Kidney glomerular epithelial cell (primary cell): ENCODE measurements at regions not wholly inside any gene's neighbourhood (a gene's known extent, or its start where the extent isn't known, plus 50 kb on each side); places are given as distances from the start of the nearest gene placed in this dataset.
A peak's percentile ranks its signal among the peaks of the same experiment; 100 is the strongest.

Experiments used
- DNase-seq: peaks from one replicate; lab custom pipeline; 2025; lab: John Stamatoyannopoulos, UW

- DNase-seq, result no peak
Measured at GRCh38 chr12:97335115-97335514, 127.5 kb upstream of the RMST start.

GRCh38 chr12:97336900-97337751 lies 125.5 kb upstream of the RMST start:
- no peak for DNase-seq

GRCh38 chr12:97342130-97342529 lies 120.5 kb upstream of the RMST start:
- no peak for DNase-seq

DNA sequence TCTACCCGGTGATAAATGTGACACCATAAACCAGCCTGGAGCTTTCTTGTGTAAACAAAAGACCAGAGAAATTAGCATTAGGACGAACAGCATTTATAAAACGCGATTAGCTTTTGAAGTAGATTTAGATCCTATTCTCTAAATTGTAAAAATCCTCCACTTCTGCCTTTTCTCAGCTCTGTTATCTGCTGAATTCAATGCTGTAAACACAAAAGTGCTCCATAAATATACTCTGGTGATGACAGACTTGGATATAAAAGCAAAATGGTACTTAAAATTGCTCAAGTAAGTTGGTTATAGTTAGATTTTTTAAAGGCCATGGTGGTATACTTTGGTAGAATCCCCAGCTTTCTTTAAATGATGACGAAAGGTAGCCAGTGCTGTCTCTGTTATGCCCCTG lies 114.6 kb upstream of the RMST start:
- no peak for DNase-seq

DNA sequence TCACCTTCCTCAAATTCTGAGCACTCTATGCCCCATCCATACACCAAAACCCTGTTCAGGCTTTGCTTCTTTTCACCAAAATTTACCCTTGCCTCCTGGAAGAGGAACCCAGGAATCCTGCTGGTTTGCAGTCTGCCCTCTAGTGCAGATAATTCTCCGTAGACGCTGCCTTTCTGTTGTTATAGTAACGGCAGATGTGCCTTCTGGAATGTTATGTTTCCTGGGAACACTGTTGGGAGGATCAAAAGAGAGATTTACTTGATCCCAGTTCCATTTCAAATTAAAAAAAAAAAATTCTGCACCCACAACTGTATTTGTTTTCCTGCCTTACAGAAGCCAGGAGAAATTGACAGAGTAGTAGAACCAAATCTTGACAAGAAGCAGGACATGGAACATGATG lies 104.2 kb upstream of the RMST start:
- no peak for DNase-seq

DNA sequence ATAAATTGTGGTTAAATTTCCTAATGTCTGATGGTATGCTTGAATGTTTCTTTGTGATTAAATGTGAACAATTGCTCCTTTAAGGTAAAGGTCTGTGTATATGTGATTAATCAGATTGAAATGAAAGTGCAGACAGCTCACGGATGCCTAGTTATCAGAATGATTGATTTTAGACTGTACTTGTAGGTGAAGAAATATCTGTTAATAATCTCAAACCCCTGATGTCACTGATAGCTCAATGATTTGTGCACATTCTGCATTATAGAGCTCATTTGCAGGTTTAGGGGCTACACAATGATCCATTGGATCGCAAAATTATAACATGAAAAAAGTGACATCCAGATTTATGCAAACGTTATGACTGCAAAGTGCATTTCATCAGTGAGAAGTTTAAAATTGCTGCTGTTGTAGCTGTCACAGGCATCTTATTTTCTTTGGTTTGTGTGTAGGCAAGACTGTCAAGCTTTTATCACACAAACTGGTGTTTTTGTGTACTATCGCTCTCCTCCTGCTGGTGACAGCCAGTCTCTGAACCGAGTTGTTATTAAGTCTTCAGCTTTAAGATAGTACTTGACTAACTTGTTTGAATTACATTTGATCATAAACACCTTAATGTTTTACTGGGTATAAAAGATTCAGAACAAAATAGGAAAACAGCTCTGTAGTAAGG lies 103.4 kb upstream of the RMST start:
- no peak for DNase-seq

DNA sequence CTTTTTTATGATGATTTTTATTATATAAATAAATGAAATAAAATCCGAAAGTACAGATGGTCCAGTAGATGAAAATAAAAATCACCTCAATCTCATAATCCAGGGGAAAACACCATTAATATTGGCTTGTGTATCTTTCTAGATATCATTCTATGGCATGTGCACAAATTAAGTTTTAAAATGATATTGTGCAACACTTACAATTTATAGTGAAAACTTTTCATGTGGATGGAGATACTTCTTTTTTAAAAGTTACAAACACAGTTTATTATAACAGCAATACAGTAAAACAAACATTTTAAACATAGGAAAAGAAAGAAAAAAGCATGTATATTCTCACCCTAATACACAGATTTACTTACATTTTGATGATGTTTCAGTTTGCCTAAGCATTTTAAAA lies 98.9 kb upstream of the RMST start:
- no peak for DNase-seq

DNA sequence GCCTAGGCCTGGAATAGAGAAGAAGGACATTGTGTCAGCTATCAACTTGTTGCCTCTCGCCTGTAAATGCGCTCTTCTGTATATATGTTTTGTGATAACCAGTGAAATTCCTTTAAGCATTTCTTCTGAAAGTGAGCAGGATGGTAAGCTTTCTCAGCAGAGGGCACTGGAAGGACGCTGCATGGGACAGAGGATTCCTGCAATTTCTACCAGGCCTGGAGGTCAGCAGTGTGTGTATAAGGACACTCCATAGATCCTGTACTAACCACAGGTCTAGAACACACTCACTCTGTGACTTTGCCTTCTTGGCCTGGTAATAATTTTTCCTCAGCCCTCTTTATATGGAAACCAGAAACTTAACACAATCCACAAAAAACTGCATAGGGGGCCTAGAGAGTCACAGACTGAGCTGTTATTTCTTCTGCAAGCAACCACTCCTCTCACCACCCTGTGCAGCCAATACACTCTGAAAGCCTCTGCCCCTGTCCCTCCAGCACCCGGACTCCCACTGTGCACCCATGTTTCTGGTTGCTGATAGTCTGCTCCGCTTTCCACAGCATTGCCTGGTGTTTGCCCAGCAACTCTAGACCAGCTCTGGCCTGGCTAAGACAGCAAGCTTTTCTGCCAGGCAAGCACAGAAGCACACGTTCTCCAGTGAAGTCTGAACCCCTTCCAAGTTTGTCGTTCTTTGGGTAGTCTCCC lies 94.0 kb upstream of the RMST start:
- no peak for DNase-seq

DNA sequence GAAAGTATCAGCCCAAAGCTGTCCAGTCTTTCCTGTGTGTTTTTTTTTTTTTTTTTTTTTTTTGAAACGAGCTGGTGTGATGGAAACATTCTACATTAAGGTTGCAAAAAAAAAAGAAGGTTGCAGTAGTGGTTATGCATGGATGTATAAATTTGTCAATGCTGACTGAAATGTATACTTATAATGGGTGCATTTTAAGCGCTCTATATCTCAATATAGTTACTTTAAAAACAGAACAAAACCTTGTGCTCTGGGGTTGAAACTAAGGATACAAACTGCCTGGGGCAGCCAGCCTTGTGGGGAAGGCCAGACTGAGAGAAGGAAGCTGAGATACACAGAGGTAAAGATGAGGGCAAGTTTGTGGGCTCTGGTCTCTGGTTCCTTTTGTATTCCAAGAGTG lies 87.3 kb upstream of the RMST start:
- no peak for DNase-seq

- no peak for DNase-seq
Measured at GRCh38 chr12:97380440-97380839, 82.2 kb upstream of the RMST start.

- DNase-seq, result no peak
Measured at GRCh38 chr12:97385121-97385520, 77.5 kb upstream of the RMST start.

DNA sequence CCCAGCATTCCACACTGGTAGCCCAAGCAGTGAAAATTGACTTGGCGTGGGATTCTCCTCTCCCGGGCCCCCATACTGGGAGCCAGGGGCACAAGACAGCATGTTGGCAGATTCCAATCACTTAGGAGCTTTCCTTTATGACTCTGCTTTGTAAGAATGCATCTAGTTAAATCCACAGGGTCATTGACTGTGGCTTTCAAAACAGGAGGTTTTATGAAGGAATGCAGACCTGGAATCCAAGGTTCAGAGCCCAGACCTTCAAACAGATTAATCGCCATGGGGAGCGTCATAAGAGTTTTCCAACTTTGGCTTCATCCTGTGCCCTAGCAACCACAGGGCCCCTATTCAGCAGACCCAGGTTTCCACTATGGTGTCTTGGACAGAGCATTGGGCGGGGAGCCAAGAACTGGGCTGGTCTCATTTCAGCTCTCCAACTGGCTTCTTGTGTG lies 76.4 kb upstream of the RMST start:
- peak; percentile 98 for DNase-seq

- DNase-seq, result no peak
Measured at GRCh38 chr12:97387844-97388243, 74.8 kb upstream of the RMST start.

DNA sequence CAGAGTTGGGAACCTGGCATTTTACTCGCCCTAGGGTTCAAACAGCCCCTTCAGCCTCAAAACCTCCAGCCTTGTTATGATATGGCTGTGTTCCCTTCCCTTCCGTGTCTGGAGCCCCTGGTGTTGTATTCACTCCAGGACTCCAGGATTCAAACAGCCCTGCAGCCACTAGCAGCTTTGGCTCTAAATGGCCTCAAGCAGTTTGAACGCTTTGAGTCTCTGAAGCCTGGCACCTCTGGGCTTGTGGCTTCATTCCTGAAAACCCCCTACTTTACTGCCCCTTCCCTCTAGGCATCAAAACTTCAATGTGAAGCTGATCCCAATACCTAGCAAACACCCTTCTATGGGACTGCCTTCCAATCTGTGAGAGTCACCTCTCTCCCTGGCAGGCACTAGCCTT lies 67.9 kb upstream of the RMST start:
- DNase-seq, result no peak

GRCh38 chr12:97397008-97397407 lies 65.6 kb upstream of the RMST start:
- no peak for DNase-seq

DNA sequence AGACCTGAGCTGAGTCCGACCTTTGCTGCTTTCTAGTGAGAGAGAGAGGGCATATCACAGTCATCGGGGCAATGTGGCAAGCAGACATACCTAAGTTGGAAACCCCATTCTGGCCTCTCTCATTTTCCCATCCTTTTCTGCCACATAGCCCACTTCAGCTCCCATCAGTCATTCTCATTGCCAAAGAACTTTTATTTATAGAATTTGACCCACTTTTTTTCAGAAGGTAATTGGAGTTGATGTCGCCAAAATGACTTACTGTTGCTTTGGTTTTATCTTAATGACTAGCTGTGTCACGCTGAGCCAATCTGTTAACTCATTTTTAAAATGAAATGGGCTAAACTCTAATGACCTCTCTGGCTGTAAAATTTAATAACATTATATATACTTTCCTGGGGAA lies 63.9 kb upstream of the RMST start:
- no peak for DNase-seq

GRCh38 chr12:97404093-97404492 lies 58.5 kb upstream of the RMST start:
- no peak for DNase-seq

DNA sequence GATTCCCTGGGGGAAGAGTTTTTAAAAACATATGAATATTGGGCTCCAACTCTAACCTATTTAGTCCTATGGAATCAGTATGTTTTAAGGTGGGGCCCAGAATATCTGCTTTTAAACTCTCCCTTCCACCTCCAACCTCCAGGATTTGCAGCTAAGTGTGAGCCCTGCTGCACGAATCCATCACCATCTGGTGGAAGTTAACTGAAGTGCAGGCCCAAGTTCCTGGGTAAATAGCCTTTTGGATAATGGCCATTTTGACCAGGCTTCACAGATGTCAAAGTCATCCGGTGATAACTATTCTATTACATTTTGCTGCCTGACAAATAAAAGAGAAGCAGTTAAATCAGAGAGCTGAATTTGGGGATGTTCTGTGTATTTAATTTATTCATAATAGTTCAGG lies 58.1 kb upstream of the RMST start:
- peak; percentile 39 for DNase-seq

DNA sequence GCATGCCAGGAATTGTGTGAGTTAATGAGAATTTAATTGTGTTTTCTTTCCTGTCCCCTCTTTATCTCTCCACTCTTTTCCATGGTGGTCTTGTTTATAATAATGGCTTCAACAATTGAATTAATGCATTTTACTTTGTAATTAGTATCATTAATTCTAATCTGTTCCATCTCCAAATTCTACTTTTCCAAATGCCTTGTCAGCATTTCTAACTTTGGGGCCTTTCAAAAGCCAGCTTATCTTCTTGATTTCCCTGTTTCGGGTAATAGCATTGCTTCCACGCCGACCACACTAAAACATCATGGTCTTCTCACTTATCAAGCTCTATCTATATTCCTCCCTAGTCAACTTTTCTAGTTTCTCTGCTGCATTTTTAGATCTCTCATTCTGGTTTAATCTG lies 54.2 kb upstream of the RMST start:
- no peak for DNase-seq

- DNase-seq, result no peak
Measured at GRCh38 chr12:97411341-97411740, 51.3 kb upstream of the RMST start.
